ENCODE measurements at regions not wholly inside any gene's neighbourhood (a gene's known extent, or its start where the extent isn't known, plus 50 kb on each side); places are given as distances from the start of the nearest gene placed in this dataset.
"Not testable (repeated sequence)": the region's sequence is repeated elsewhere in the genome, so short reads cannot be mapped to it uniquely, and the experiment has no call there.

DNA sequence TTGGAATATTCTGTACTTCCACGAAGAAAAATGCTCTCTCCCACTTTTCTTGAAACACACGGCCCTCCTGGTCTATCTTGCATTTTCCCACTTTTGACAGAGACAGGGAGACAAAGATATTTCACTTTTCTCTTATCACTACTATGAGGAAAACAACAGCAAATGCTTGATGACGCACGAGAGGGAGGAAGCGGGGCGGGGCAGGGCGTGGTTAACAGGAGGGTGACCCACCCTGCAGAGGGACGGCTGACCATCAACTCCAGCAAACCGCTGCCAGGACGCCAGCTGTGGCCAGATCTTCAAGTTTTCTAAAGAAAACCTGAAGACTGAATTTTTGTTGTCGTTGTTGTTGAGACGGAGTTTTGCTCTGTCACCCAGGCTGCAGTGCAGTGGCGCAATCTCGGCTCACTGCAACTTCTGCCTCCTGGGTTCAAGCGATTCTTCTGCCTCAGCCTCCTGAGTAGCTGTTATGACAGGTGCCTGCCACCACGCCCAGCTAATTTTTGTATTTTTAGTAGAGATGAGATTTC lies 63.8 kb downstream of the NSUN5 start:
- not testable (repeated sequence) for H3K27me3 ChIP-seq; DNase-seq; H3K36me3 ChIP-seq; H3K4me3 ChIP-seq; H3K9me3 ChIP-seq (replicated peaks); H3K27ac ChIP-seq; H3K4me1 ChIP-seq

DNA sequence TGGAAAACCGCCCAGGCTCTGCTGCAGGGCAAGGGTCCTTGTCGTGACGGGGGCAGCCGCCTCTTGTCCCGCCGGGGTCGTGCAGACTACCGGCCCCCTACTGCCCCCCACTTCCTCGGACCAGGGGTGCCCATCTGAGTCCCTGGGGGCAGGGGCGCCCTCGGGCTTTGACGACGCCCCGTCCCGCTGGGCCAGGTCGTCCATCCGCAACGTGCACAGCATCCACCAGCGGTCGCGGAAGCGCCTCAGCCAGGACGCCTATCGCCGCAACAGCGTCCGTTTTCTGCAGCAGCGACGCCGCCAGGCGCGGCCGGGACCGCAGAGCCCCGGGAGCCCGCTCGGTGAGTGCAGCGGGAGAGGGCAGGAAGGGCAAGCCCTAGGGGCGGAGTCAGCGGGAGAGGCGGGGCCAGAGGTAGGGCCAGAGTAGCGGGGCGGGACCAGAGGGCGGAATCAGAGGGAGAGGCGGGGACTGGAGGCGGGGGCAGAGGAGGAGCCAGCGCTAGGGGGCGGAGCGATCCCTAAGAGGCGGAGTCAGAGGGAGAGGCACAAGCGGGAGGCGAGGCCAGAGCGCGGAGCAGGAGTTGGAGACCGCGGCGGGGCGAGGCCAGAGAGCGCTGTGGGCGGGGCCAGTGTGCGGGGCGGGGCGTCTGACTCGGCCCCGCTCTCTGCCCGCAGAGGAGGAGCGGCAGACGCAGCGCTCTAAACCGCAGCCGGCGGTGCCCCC lies 73.5 kb downstream of the NSUN5 start:
- DNase-seq: peak in 1 of 2 experiments; percentile 77
- H3K27me3 ChIP-seq; H3K4me3 ChIP-seq; H3K4me1 ChIP-seq; H3K27ac ChIP-seq; H3K36me3 ChIP-seq; H3K9me3 ChIP-seq (replicated peaks): not testable (repeated sequence)

DNA sequence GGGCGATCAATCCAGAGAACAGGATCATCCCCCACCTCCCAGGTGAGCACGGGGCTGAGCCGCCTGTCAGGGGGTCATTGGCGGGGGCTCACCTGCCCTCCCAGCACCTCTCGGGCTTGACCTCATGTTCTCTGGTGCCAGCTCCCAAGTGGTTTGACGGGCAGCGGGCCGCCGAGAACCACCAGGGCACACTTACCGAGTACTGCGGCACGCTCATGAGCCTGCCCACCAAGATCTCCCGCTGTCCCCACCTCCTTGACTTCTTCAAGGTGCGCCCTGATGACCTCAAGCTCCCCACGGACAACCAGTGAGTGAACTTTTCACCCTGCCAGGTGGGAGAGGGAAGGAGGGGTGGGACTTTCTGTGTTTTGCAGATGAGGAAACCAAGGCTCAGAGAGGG lies 82.9 kb downstream of the NSUN5 start:
- H3K9me3 ChIP-seq (replicated peaks); DNase-seq: not testable (repeated sequence)

DNA sequence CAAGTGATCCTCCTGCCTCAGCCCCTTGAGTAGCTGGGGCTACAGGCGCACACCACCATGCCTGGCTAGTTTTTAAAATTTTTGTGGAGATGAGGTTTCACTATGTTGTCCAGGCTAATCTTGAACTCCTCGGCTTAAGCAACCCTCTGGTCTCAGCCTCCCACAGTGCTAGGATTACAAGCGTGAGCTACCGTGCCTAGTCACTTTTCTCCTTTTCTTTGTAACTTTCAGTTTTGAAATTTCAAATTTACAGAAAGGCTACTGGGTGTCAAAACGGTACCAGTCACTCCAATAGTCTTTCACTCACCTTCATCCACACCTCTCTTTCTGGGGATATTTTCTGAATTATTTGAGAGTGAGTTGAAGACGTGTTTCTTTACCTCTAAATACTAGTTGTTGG lies 86.9 kb downstream of the NSUN5 start:
- not testable (repeated sequence) for H3K9me3 ChIP-seq (replicated peaks); H3K27ac ChIP-seq; H3K27me3 ChIP-seq; H3K36me3 ChIP-seq; DNase-seq; H3K4me1 ChIP-seq; H3K4me3 ChIP-seq

More for the DNA sequence above, 82.9 kb downstream of the NSUN5 start:
- not testable (repeated sequence) for H3K36me3 ChIP-seq, H3K4me1 ChIP-seq, H3K4me3 ChIP-seq, H3K27ac ChIP-seq, H3K27me3 ChIP-seq

DNA sequence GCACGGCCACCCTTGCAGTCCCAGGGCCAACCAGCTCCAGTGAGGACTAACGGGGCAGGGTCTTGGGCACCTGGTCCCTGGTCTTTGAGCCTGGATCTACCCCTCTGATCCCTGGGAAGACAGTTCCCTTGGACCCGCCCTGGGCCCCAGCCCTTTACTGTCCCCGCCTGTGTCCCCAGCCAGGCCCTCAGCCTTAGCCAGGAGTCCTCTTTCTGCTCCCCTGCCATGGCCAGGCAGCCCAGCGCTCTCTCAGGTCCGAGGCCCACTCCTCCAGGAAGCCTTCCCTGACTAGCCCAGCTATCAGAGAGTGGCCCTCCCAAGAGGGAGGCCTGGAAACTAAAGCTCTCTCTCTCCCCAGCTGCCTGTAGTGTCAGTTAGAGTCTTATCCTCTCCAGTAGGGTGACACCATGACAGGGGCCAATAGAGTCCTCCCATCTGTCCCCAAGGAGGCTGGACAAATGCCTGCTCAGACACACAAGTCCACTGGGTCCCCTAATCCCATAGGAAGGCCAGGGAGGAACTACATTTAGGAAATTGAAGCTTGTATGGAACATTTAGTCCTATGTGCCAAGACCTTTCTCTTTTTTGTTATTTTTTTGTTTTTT lies 87.8 kb downstream of the NSUN5 start:
- not testable (repeated sequence) for H3K9me3 ChIP-seq (replicated peaks); H3K4me3 ChIP-seq; H3K27ac ChIP-seq; DNase-seq; H3K27me3 ChIP-seq; H3K36me3 ChIP-seq; H3K4me1 ChIP-seq

DNA sequence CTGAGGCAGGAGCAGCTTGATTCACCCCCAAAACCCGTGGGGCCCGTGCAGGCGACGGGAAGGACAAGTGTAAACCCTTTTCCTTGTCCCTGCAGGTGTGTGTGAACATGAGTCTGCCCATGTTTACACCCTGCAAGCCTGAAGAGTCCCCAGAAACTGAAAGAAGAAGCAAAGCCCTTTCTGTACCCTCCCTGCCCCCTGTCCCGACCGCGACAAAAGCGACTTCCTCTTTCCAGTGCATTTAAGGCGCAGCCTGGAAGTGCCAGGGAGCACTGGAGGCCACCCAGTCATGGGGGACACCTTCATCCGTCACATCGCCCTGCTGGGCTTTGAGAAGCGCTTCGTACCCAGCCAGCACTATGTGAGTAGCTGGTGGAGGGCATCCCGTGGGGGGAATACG lies 88.3 kb downstream of the NSUN5 start:
- H3K27me3 ChIP-seq; H3K4me3 ChIP-seq; H3K36me3 ChIP-seq; DNase-seq; H3K9me3 ChIP-seq (replicated peaks); H3K4me1 ChIP-seq; H3K27ac ChIP-seq: not testable (repeated sequence)

DNA sequence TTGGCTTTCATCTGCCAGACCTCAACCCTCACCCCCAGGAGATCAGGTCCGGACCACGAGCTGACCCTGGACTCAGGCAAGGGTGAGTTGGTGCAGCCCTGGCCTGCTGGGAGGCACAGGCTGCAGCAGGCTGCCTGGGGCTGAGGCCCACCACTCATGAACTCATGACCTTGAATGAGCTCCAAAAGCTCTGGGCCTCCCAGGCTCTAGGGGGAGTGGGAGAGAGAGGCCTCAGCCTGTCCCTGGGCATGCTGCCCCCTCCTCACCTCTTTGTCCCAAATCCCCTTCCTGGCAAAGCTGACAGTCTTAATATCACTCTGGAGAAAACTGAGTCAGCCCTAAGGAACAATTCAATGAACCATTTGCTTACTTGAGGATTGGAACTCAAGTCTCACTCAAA lies 89.8 kb downstream of the NSUN5 start:
- H3K36me3 ChIP-seq; DNase-seq; H3K4me1 ChIP-seq; H3K27ac ChIP-seq; H3K9me3 ChIP-seq (replicated peaks); H3K27me3 ChIP-seq; H3K4me3 ChIP-seq: not testable (repeated sequence)

DNA sequence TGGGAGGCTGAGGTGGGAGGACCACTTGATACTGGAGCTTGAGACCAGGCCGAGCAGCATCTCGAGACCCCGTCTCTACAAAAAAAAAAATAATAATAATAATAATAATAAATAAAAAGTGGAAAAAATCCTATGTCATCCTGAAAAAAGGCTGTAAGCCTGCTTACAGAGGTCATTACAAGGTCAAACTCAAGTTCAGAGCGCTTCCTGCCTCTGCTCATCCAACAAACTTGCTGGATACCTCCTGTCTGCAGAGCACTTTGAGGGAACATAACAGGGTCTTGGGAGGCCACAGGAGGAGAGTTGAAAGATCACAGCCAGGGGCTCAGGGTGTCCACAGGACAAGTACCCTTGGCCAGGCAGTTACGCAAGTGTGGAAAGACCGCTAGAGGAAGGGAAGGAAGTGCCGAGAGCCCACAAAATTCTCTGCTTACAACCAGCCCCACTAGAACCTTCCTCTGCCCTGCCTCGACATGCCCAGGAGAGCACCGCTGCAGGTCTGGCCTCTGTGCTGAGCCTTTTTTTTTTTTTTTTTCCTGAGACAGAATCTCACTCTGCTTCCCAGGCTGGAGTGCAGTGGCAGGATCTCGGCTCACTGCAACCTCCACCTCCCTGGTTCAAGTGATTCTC lies 92.5 kb downstream of the NSUN5 start:
- not testable (repeated sequence) for H3K27me3 ChIP-seq; H3K36me3 ChIP-seq; H3K27ac ChIP-seq; H3K4me1 ChIP-seq; H3K4me3 ChIP-seq; H3K9me3 ChIP-seq (replicated peaks)
- peak in 1 of 2 experiments; percentile 5 for DNase-seq

DNA sequence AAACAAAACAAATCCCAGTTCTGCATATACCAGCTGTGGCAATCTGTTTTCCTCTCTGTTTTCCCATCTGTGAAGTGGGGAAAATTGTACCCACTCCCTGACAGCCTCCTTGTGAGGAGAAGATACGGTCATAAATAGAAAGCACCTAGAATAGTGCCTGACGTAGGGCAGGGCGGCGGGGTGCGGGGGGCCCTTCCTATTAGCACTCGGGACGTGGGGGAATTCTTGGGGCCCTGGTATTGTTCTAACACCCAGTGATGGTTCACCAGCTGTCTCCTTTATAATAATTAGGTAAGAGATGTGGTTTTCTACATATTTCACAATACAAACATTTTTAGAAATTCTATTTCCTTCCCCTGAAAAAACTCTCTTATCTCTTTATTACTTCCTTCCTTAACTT lies 93.4 kb downstream of the NSUN5 start:
- not testable (repeated sequence) for DNase-seq; H3K9me3 ChIP-seq (replicated peaks); H3K36me3 ChIP-seq

DNA sequence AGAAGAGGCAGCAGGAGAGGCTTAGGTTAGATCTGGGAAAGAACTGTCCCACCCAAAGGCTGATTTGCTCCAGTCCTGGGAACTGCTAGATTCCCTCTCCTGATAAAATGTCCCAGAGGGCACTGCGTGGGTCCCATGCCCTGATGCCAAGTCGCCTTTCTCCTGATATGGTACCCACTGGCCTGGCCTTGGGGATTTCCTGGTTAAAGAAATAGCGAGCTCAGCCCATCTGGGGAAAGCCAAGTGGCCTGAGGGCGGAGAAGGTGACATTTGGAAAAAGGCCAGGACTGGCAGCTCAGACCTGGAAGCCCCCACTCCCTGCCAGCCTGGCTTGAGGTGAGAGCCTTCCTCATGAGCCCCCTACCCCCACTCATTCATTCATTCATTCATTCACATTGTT lies 94.2 kb downstream of the NSUN5 start:
- H3K27me3 ChIP-seq; H3K36me3 ChIP-seq; H3K4me3 ChIP-seq; H3K9me3 ChIP-seq (replicated peaks); H3K27ac ChIP-seq; H3K4me1 ChIP-seq: not testable (repeated sequence)
- DNase-seq: peak; percentile 13 to 20

More for the DNA sequence above, 93.4 kb downstream of the NSUN5 start:
- not testable (repeated sequence) for H3K27ac ChIP-seq, H3K27me3 ChIP-seq, H3K4me3 ChIP-seq, H3K4me1 ChIP-seq

DNA sequence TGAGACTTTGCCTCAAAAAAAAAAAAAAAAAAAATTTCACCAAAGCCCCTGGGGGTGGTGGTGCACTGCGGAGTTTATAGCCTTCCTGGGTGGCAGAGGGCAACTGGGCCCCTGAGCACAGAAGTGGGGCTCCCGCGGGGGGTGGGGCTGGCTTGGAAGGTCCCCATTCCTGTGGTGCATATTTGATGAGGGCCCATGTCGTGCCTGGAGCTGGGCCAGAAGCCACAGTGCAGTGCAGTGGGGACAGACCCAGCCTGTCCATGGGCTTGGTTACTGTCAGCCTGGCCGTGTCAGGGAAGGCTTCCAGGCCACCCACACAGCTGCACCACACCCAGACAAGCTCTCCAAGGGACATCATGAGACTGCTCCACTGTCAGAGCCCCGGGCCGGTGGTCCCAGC lies 95.5 kb downstream of the NSUN5 start:
- not testable (repeated sequence) for H3K4me1 ChIP-seq; H3K9me3 ChIP-seq (replicated peaks); H3K27ac ChIP-seq; H3K27me3 ChIP-seq; H3K4me3 ChIP-seq; H3K36me3 ChIP-seq
- DNase-seq: peak in 1 of 2 experiments; percentile 51

DNA sequence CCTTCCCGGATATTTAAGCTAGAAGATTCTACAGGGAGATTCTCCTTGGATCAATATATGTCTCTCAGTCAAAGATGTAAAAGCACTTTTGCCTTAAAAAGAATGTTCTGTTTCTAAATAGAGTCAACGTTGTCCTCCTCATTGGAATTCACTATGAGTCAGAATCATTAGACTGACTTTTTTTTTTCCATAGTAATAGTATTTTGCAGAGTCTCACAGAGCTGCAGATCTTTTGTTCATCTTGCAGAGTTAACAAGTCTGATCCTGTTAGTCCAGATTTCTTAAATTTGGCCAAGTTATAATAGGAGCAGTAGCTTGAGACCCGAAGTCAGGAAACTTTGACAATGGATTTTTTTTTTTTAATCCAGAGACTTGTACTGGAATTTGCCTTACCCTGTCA lies 103.0 kb downstream of the NSUN5 start:
- not testable (repeated sequence) for H3K36me3 ChIP-seq; H3K4me1 ChIP-seq; H3K4me3 ChIP-seq; H3K9me3 ChIP-seq (replicated peaks); H3K27ac ChIP-seq; H3K27me3 ChIP-seq; DNase-seq

DNA sequence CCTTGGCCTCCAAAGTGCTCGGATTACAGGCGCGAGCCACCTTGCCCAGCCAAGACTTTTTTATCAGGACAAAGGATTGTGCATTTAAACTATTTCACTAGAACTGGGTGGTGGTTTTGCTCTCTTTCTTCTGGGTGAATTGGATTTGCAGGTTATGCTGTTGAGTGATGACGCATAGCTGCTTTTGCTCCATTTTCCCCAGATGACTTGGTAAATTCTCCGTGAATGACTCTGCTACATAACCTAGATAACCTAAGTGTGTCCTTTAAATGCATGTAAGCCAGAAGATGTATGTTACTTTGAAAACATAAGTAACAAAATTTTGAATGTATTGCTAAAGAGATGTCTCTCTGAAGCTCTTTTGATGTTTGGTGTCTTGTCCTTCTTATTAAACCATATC lies 103.7 kb downstream of the NSUN5 start:
- H3K4me3 ChIP-seq; H3K27me3 ChIP-seq; H3K4me1 ChIP-seq; H3K27ac ChIP-seq; DNase-seq; H3K9me3 ChIP-seq (replicated peaks); H3K36me3 ChIP-seq: not testable (repeated sequence)

DNA sequence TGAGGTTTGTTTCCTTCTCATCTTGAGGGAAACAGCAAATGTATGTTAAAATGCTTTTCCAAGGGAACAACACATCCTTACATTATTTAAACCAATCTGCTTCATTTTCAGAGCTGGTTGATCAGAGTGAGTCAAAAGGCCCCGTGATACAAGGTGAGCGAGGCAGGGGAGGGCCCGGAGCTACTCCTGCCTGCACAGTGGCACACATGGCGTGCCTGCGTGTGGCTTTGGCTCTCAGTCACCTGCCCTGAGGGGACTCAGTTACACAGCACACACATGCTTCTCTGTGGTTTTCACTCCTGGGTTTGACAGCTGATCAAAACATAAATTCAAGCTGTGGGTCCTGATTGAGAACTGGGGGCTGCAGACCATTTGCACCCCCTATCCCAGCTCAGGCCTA lies 105.3 kb downstream of the NSUN5 start:
- not testable (repeated sequence) for DNase-seq; H3K4me1 ChIP-seq; H3K36me3 ChIP-seq; H3K9me3 ChIP-seq (replicated peaks); H3K27ac ChIP-seq; H3K27me3 ChIP-seq; H3K4me3 ChIP-seq

DNA sequence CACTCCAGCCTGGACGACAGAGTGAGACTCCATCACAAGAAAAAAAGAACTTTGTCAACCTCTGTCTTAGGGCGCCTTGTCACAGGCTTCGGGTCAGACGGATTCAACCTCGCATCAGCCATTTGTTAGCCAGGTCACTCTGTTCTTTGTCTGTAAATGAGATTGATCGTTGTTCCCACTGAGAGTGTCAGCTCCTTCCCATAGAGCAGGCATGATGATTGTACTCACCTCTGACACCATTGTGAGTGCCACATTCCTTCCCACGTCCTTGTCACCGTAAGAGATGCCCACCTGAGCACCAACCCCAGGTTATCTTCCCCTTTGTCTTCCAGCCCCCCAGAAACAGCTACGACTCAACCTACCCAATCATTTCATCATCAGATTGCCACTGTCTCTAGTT lies 107.4 kb downstream of the NSUN5 start:
- H3K9me3 ChIP-seq (replicated peaks); H3K27ac ChIP-seq; H3K27me3 ChIP-seq; H3K36me3 ChIP-seq; H3K4me3 ChIP-seq; H3K4me1 ChIP-seq; DNase-seq: not testable (repeated sequence)
